ENCODE measurements at regions not wholly inside any gene's neighbourhood (a gene's known extent, or its start where the extent isn't known, plus 50 kb on each side); places are given as distances from the start of the nearest gene placed in this dataset.

- DNase-seq = no peak
- Mint-ChIP-seq H3K4me1 (ENCODE audit: low read depth) (no peaks in the 10 kb centered on the region), H3K27me3 (ENCODE audit: insufficient read depth) (no peaks in the 10 kb centered on the region), H3K9me3 (peaks cover 4% of the 10 kb centered on the region), H3K36me3 (ENCODE audit: low read depth) (no peaks in the 10 kb centered on the region), H3K4me3 (no peak overlapping the region), H3K27ac (no peak overlapping the region)
- no peak for TF ChIP-seq CTCF (IDR thresholded peaks at IDR 0.05)
These were observed 399.5 kb upstream of the GOLIM4 start for GRCh38 chr3:168495270-168495669.

- Mint-ChIP-seq H3K36me3 (ENCODE audit: low read depth) (no peaks in the 10 kb centered on the region), H3K4me3 (no peak overlapping the region), H3K4me1 (ENCODE audit: low read depth) (no peaks in the 10 kb centered on the region), H3K27me3 (ENCODE audit: insufficient read depth) (no peaks in the 10 kb centered on the region), H3K27ac (no peak overlapping the region), H3K9me3 (peaks cover 4% of the 10 kb centered on the region)
- DNase-seq = no peak
- no peak for TF ChIP-seq CTCF (IDR thresholded peaks at IDR 0.05)
These were observed 397.9 kb upstream of the GOLIM4 start for GRCh38 chr3:168493412-168494205.

- Mint-ChIP-seq H3K27me3 (ENCODE audit: insufficient read depth) (no peaks in the 10 kb centered on the region), H3K9me3 (peaks cover 4% of the 10 kb centered on the region), H3K4me1 (ENCODE audit: low read depth) (no peaks in the 10 kb centered on the region), H3K36me3 (ENCODE audit: low read depth) (no peaks in the 10 kb centered on the region), H3K4me3 (no peak overlapping the region), H3K27ac (no peak overlapping the region)
- TF ChIP-seq CTCF (IDR thresholded peaks at IDR 0.05) = no peak
- no peak for DNase-seq
These were observed 395.3 kb upstream of the GOLIM4 start for GRCh38 chr3:168490981-168491380.

- DNase-seq = no peak
- no peaks in the 10 kb centered on the region for H3K4me1 Mint-ChIP-seq (ENCODE audit: low read depth)
- H3K27ac Mint-ChIP-seq = no peak overlapping the region
- no peak overlapping the region for H3K4me3 Mint-ChIP-seq
- peaks cover 4% of the 10 kb centered on the region for H3K9me3 Mint-ChIP-seq
- no peaks in the 10 kb centered on the region for H3K27me3 Mint-ChIP-seq (ENCODE audit: insufficient read depth)
- H3K36me3 Mint-ChIP-seq (ENCODE audit: low read depth) = no peaks in the 10 kb centered on the region
- TF ChIP-seq CTCF (IDR thresholded peaks at IDR 0.05) = no peak
These were observed 393.6 kb upstream of the GOLIM4 start for GRCh38 chr3:168489301-168489700.

DNA sequence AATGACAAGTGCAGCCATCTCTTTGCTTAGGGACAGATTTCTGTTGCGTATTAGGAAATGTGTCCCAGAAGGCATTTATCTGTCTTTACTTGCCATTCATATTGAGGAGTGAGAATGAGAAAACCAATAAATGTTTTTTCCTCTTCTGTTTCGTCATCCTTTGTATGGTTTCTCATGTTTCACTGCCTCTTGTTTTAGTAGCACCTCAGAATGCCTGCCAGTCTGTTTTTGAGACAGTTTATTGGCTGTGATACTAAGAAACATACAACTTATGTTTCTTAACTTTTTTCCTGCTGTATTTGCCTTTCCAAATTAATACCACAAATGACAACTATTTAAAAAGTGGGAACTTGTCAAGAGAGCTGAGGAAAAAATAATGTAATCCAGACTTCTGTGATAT is 390.2 kb upstream of the GOLIM4 start:
- no peaks in the 10 kb centered on the region for H3K4me1 Mint-ChIP-seq (ENCODE audit: low read depth)
- no peaks in the 10 kb centered on the region for H3K27me3 Mint-ChIP-seq (ENCODE audit: insufficient read depth)
- DNase-seq = no peak
- no peaks in the 10 kb centered on the region for H3K36me3 Mint-ChIP-seq (ENCODE audit: low read depth)
- no peak overlapping the region for H3K27ac Mint-ChIP-seq
- H3K4me3 Mint-ChIP-seq = no peak overlapping the region
- H3K9me3 Mint-ChIP-seq = peaks cover 6% of the 10 kb centered on the region
- no peak for TF ChIP-seq CTCF (IDR thresholded peaks at IDR 0.05)
